HepG2 (cell line): ENCODE measurements at regions not wholly inside any gene's neighbourhood (a gene's known extent, or its start where the extent isn't known, plus 50 kb on each side); places are given as distances from the start of the nearest gene placed in this dataset.

Experiments used
- ATAC-seq: fragments of 200-7000 bp; cut with Tn5 transposase; 3 replicates; pipeline ENCODE4 v1.9.1; 2020; ENCODE audit warnings: mild to moderate bottlenecking, moderate library complexity
- BruUV-seq: library from RNA; stranded (reverse); fragments of 400-500 nt; replicated peaks from 2 replicates; lab custom pipeline; 2021; lab: Mats Ljungman, UMichigan
- CTCF ChIA-PET: fragments of 300-600 bp; formaldehyde crosslinking; extraction: SDS; loops from one replicate; lab custom pipeline; 2021; ENCODE audit warnings: low total read pairs, inconsistent platforms, low intra/inter-chr PET ratio; lab: Yijun Ruan, JAX
- POLR2A ChIA-PET: fragments of 350-600 bp; sonication (Branson Sonifier 250); formaldehyde crosslinking; loops from one replicate; lab custom pipeline; 2020; ENCODE audit warnings: antibody characterized with exemption, inconsistent platforms; lab: Yijun Ruan, JAX
- DNase-seq: peaks from one replicate; pipeline ENCODE4 v3.0.0-alpha.2; 2015; ENCODE audit warnings: low spot score
- FAIRE-seq: peaks from 3 replicates; lab custom pipeline; 2011; peaks lifted over from hg19 to GRCh38; lab: Jason Lieb, UNC
- H2AFZ ChIP-seq: one replicate; pipeline ENCODE4 v1.6.1; 2011; ENCODE audit warnings: low read length, inconsistent platforms
- H3K27ac ChIP-seq: fragments of 300-600 bp; 3 replicates; pipeline ENCODE4 v1.8.0; 2011; ENCODE audit warnings: mixed run types, mild to moderate bottlenecking, mixed read lengths, low read length, inconsistent platforms; ENCODE audit not compliant: insufficient read depth; ENCODE audit errors: extremely low read length
- H3K27me3 ChIP-seq, 2 experiments: fragments of 200-600 bp in 1 of 2; 2 replicates in 1 of 2; 3 replicates in 1 of 2; pipeline versions ENCODE4 v1.6.0 to v1.8.0; 2011; ENCODE audit warnings: low read length in 2 of 2, mild to moderate bottlenecking in 2 of 2, moderate library complexity in 2 of 2, inconsistent platforms in 1 of 2; ENCODE audit not compliant: insufficient read depth in 2 of 2, control insufficient read depth in 1 of 2
- H3K36me3 ChIP-seq, 2 experiments: fragments of 200-600 bp in 1 of 2; replicated peaks in 1 of 2; 2 replicates in 1 of 2; 3 replicates in 1 of 2; pipeline versions ENCODE4 v1.5.1 to v1.8.0; 2011; ENCODE audit warnings: low read length in 2 of 2, inconsistent platforms in 1 of 2; ENCODE audit not compliant: insufficient read depth in 2 of 2, control insufficient read depth in 1 of 2
- H3K4me1 ChIP-seq: 2 replicates; pipeline ENCODE4 v1.5.1; 2012; ENCODE audit warnings: low read length, inconsistent platforms; ENCODE audit not compliant: insufficient read depth
- H3K4me2 ChIP-seq: 2 replicates; pipeline ENCODE4 v1.6.0; 2011; ENCODE audit warnings: low read depth, low read length, inconsistent platforms
- H3K4me3 ChIP-seq, 3 experiments: fragments of 200-600 bp in 1 of 3; sonication (generic), shearing (Covaris generic) in 1 of 3; replicated peaks in 1 of 3; 2 replicates each; pipeline ENCODE4 v1.5.1; 2011 to 2016; ENCODE audit warnings: low read length in 3 of 3, inconsistent platforms in 2 of 3, low read depth in 2 of 3, mild to moderate bottlenecking in 2 of 3, control low read depth in 1 of 3, mixed read lengths in 1 of 3; ENCODE audit not compliant: insufficient read depth in 1 of 3
- H3K79me2 ChIP-seq: one replicate; pipeline ENCODE4 v1.6.1; 2011; ENCODE audit warnings: low read length, inconsistent platforms; ENCODE audit not compliant: insufficient read depth
- H3K9ac ChIP-seq: 2 replicates; pipeline ENCODE4 v1.6.0; 2011; ENCODE audit warnings: mild to moderate bottlenecking, low read depth, low read length, inconsistent platforms; ENCODE audit not compliant: insufficient read depth
- H3K9me3 ChIP-seq: 2 replicates; pipeline ENCODE4 v1.5.1; 2012; ENCODE audit warnings: mild to moderate bottlenecking, low read length
- H4K20me1 ChIP-seq: 2 replicates; pipeline ENCODE4 v1.6.0; 2011; ENCODE audit warnings: inconsistent platforms, mild to moderate bottlenecking, low read length, moderate library complexity; ENCODE audit not compliant: insufficient read depth
- CEBPZ ChIP-seq: IDR thresholded peaks from 2 replicates; pipeline ENCODE4 v1.6.1; 2012; ENCODE audit warnings: low read length, improper control_type of control experiment
- GZF1 ChIP-seq: sonication (generic); formaldehyde crosslinking; IDR thresholded peaks from 2 replicates; pipeline ENCODE4 v1.5.1; 2020; ENCODE audit warnings: mild to moderate bottlenecking, missing genetic modification reagents
- JARID2 ChIP-seq: sonication (generic); formaldehyde crosslinking; IDR thresholded peaks from 2 replicates; pipeline ENCODE4 v1.8.1; 2023; ENCODE audit warnings: missing genetic modification reagents, inconsistent platforms; ENCODE audit not compliant: insufficient replicate concordance
- MTA1 ChIP-seq: sonication (generic); formaldehyde crosslinking; IDR thresholded peaks from 2 replicates; pipeline ENCODE4 v1.4.0; 2020; ENCODE audit warnings: missing genetic modification reagents, mild to moderate bottlenecking, borderline replicate concordance
- NONO ChIP-seq, 2 experiments: fragments of 450-650 bp in 1 of 2; sonication (generic) in 1 of 2; formaldehyde crosslinking in 1 of 2; IDR thresholded peaks in 1 of 2; conservative IDR thresholded peaks in 1 of 2; 2 replicates each; pipeline versions ENCODE4 v1.6.1 to v1.8.0; 2017 to 2022; ENCODE audit warnings: mild to moderate bottlenecking in 1 of 2, missing genetic modification reagents in 1 of 2, moderate library complexity in 1 of 2
- ZNF382 ChIP-seq: sonication (generic); formaldehyde crosslinking; IDR thresholded peaks from 2 replicates; pipeline ENCODE4 v1.5.0; 2020; ENCODE audit warnings: missing genetic modification reagents, mild to moderate bottlenecking, borderline replicate concordance
- ZNF703 ChIP-seq: sonication (generic); formaldehyde crosslinking; IDR thresholded peaks from 2 replicates; pipeline ENCODE4 v1.5.1; 2020; ENCODE audit warnings: missing genetic modification reagents, mild to moderate bottlenecking, moderate library complexity, borderline replicate concordance
- ZNF792 ChIP-seq: IDR thresholded peaks from 2 replicates; pipeline ENCODE4 v1.6.1; 2016
- WGBS: methylation state at CpG from one replicate; pipeline ENCODE4 v1.1.6; 2017; ENCODE audit warnings: low lambda C conversion rate; 5-methylcytosine and 5-hydroxymethylcytosine counted together
- in situ Hi-C: cut with HindIII; loops from 2 replicates; pipeline ENCODE4 v1.10.0; 2017; ENCODE audit warnings: low pct_unique_long_range_greater_than_20kb; ENCODE audit not compliant: extremely low pct_ligation_motif_present
- intact Hi-C: fragments of 100-400 bp; cut with micrococcal nuclease; formaldehyde crosslinking; loops from one replicate; pipeline ENCODE4 v1.10.0; 2022; ENCODE audit not compliant: unreplicated experiment
- TF ChIP-seq, protein P1 (sequence below): sonication (generic); formaldehyde crosslinking; IDR thresholded peaks from 2 replicates; pipeline ENCODE4 v1.4.0; 2020; ENCODE audit warnings: missing genetic modification reagents
- TF ChIP-seq, protein P2 (sequence below): IDR thresholded peaks from 2 replicates; pipeline ENCODE4 v1.6.1; 2016; ENCODE audit warnings: control low read depth

GRCh38 chr5:12655675-12656074 is 751.4 kb upstream of the CTNND2 start:
- H3K36me3 ChIP-seq = no peaks in the 10 kb centered on the region
- ChIA-PET POLR2A (no interaction called here), CTCF (no interaction called here)
- in situ Hi-C loops (no loop called here), intact Hi-C loops (no loop called here)
- BruUV-seq = no TSS peak
- no peaks in the 10 kb centered on the region for H4K20me1 ChIP-seq
- no peak overlapping the region for H3K9ac ChIP-seq
- H2AFZ ChIP-seq = no peak overlapping the region
- H3K4me2 ChIP-seq = no peak overlapping the region
- ATAC-seq (no peak), FAIRE-seq (no peak), DNase-seq (no peak)
- no peaks in the 10 kb centered on the region for H3K4me1 ChIP-seq
- no peaks in the 10 kb centered on the region for H3K27me3 ChIP-seq
- no peak overlapping the region for H3K27ac ChIP-seq
- TF ChIP-seq MTA1 (no peak), ZNF382 (CRISPR knock-in tag) (no peak), CEBPZ (no peak), ZNF703 (CRISPR knock-in tag) (no peak), ZNF792 (no peak), GZF1 (CRISPR knock-in tag) (no peak), JARID2 (CRISPR knock-in tag) (no peak), NONO (IDR thresholded peaks at IDR 0.05) (no peak), NONO (CRISPR knock-in tag; conservative IDR thresholded peaks at IDR 0.05) (no peak)
- TF ChIP-seq, protein P1, sequence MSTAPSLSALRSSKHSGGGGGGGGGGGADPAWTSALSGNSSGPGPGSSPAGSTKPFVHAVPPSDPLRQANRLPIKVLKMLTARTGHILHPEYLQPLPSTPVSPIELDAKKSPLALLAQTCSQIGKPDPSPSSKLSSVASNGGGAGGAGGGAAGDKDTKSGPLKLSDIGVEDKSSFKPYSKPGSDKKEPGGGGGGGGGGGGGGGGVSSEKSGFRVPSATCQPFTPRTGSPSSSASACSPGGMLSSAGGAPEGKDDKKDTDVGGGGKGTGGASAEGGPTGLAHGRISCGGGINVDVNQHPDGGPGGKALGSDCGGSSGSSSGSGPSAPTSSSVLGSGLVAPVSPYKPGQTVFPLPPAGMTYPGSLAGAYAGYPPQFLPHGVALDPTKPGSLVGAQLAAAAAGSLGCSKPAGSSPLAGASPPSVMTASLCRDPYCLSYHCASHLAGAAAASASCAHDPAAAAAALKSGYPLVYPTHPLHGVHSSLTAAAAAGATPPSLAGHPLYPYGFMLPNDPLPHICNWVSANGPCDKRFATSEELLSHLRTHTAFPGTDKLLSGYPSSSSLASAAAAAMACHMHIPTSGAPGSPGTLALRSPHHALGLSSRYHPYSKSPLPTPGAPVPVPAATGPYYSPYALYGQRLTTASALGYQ = no peak
- TF ChIP-seq, protein P2, sequence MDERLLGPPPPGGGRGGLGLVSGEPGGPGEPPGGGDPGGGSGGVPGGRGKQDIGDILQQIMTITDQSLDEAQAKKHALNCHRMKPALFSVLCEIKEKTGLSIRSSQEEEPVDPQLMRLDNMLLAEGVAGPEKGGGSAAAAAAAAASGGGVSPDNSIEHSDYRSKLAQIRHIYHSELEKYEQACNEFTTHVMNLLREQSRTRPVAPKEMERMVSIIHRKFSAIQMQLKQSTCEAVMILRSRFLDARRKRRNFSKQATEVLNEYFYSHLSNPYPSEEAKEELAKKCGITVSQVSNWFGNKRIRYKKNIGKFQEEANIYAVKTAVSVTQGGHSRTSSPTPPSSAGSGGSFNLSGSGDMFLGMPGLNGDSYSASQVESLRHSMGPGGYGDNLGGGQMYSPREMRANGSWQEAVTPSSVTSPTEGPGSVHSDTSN = no peak
- H3K4me3 ChIP-seq = no peak overlapping the region
- peaks cover 54% of the 10 kb centered on the region for H3K9me3 ChIP-seq
- no peaks in the 10 kb centered on the region for H3K79me2 ChIP-seq
- WGBS = 9% methylated on average over 3 of the region's 3 CpGs
